GM18858 (cell line): ENCODE measurements at regions not wholly inside any gene's neighbourhood (a gene's known extent, or its start where the extent isn't known, plus 50 kb on each side); places are given as distances from the start of the nearest gene placed in this dataset.

Source experiments
- ATAC-seq: cut with Tn5 transposase; IDR thresholded peaks from one replicate; pipeline ENCODE4 v1.9.1; 2021; ENCODE audit not compliant: unreplicated experiment

DNA sequence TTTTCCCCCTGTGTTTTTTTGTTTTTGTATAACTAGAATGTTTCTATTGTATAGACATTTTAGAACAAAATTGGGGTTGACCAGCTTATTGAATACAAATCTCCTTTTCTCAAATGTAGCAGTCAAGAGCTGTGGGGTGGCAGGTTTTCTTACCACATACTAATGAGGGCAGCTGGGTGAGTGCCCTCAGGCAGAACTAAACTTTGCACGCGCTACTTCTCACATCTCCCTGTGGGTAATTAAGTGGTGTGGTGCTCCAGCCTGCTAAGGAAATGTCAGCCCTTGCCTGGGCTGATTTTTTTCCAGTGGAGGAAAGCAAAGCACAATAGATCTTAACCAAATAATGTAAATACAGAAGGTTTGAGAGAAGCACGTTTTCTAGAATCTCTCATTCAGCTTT lies 717.6 kb upstream of the TENM3 start:
- no peak for ATAC-seq

DNA sequence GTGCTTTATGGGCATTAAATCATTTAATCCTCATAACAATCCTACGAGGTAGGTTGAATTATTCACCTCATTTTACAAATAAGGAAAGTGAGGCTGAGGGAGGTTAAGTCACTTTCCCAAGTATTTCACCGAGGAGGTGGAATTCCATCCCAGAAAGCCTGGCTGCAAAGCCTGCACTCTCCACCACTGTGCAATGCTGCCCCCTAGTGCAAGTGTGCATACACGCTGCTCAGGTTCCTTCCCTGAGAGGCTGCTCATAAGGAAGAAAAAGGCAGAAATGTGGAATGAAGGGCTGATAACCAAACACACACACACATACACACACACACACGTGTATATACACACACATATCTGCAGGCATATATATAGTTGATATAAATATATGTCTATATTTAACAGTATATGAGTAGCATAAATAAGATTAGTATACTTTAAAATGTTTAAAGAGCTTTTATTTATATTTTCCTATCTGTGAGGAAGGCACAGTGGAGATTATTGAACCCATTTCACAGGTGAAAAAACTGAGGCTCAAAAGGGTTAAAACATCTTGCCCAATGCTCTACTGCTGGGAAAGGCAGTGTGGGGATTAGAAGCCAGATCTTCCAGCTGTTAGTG lies 714.5 kb upstream of the TENM3 start:
- ATAC-seq: peak; percentile 72

DNA sequence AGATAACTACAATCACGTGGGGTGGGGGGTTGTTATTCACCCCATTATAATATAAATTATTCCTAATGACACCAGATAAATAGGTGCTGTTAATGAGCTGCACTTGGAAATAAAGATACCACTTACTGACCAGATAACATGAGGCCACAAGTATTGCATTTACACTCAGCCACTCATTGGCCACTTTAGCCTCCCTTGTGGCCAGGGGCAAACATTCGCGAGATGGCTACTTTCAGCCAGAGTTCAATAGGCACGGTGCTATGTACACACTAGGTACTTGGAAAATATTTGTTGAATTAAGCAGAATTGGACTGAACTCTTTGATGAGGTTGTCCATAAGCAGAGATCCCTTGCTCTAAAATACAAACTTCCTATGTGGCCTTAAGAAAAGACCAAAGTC lies 713.7 kb upstream of the TENM3 start:
- ATAC-seq: no peak

DNA sequence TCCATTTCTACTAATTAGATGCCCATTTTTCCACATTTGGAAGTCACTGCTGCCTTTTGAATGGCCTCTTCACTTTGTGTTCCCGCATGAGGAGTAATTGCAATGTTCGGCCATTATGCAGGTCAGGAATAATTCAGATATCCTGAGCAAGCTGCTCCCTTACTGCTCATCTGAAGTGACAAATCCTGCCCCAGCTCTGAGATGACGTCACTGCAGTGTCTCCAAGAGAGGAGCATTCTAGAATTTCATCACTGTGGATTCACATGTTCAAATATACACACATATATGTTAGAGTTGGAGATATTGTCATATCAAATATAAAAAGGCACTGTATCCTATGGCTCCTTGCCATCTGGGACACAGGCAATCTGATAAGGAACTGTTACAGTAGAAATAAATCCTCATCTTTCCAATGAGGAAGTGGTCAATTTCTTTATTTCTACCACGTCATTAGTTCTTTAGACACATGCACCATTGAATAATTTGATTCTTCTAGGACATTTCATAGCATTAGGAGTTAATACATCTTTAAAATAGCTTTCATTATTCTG lies 706.9 kb upstream of the TENM3 start:
- ATAC-seq: no peak

DNA sequence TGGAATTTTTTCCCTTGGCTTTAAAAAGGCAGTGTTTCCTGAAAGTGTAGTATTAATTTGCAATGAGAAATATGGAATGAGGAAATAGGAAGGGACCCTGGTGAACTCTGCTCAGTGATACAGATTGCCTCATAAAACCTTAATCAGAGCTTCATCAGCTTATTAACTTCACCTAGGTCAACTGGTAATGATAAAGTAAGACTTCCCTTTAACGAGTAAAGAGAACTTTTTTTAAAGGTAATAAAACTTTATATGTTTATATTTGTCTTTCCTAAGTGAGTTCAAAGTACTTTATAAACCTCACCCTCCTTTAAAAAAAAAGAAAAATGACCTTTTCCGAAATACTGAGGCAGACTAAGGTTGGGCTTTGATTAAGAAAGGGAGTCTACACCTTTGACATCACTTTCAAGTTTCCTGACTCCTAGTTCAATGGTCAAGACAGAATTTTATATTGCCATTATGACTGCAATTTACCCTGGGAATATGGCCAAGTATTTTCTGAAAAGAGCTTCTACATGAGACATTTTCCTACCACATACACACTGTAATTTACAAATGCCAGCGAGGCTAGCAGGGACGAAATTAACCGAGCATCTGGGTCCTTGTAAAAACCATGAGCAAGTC lies 706.3 kb upstream of the TENM3 start:
- no peak for ATAC-seq

DNA sequence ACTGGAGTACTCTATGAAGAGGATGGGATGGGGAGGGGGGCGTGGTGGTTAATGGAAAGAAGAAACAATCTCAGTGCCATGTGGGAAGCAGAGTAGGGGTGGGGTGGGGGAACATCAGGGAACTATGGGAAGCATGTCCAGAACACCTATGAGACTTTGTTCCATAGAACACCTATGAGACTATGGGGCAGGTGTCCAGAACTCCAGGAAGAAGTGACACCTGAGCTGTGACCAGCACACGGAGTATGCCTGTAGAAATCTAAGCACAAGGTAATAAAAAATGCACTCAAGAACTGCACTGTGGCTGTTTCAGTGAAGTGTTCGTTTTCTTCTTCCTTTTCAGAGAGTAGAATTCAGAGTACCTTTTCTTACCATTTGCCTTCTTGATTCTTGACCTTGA lies 704.8 kb upstream of the TENM3 start:
- ATAC-seq: no peak

DNA sequence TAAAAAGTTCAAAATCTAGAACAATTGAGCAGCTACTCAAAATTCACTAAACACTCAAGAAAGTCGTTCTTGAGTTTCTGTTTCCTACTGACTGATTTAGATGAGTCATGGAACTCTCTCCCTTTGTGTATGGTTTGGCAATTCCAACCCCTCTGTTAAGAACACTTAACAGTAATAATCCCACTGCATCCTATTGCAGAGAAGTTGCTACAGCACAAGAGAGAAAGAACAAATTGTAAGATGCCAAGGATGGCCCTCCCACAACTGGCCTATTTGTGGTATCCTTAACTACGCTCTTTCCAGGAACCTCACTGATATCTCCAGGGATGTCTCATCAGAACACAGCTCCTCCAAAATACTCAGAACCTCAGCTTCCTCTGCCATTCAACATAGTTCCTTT lies 701.8 kb upstream of the TENM3 start:
- no peak for ATAC-seq

DNA sequence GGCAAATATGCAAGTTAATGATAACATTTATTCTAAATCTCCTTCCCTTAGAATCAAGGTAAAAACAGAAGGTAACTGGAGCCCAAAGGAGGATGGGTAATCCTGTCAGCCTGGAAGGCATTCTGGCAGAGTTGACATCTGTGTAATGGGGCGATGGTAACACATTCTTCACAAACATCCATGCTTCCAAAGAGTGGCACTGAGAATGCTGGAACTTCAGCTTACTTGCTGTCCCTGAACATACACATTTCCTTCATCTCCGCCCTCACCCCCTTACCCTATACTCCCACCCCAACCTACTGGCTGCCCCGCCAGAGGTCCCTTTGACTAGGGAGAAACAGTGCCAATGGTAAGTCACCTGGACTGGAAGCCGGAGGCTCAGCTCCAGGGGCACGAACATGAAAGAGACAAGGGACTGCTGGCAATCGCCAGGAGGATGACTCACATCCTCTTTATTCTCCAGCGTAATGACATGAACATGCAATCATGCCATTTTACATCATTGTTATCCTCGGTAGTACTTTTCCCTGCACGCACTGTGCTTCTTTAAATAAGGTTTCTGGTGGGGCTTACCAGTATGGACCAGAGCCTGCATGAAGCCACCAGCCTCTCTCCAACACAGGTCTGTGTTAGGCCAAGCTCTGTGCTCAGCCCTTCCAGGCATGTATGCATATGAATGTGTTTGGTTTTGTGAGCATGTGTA lies 694.2 kb upstream of the TENM3 start:
- no peak for ATAC-seq

DNA sequence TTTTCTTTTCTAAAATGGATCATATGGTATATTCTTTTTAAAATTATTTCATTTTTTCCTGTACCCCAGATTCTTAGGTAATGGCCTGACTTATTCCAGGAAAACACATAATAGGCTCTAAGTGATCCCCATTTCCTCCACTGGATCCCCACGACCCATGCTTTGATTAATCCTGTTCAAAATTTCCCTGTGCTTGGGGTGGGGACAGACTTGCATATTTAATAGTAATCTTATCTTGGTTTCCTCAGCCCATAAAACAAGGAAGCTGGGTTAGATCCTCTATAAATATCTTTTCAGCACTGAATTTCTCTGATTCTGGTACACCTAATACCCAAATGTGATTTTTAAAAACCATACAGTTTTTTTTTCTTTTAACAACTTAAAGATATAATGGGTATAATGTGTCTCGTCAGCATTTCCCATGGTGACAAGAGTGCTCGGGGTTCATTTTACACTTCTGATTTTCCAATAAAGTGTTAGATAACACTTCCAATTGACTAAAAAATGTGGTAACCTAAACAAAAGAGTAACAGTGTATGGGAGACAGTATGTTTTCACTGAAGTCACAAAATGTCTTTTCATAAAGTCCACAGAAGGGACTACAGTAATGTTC lies 693.5 kb upstream of the TENM3 start:
- no peak for ATAC-seq

DNA sequence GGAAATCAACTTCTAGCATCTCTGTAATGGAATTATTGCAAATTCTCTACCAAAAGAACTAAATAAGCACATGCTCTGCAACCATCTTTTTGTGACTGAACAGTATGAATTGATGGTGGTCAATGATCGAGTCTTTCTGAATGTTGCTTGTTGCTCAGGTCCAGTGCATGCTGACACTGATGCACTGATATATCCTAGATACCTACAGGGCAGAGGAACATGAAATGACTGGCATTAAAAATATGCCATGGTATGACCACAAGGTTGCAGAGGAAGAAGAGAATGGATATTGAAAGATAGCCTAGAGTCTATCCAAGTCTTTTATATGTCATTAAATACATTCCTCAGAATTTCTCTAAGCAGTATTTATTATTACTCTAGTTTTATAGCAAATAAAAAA lies 692.8 kb upstream of the TENM3 start:
- ATAC-seq: no peak

DNA sequence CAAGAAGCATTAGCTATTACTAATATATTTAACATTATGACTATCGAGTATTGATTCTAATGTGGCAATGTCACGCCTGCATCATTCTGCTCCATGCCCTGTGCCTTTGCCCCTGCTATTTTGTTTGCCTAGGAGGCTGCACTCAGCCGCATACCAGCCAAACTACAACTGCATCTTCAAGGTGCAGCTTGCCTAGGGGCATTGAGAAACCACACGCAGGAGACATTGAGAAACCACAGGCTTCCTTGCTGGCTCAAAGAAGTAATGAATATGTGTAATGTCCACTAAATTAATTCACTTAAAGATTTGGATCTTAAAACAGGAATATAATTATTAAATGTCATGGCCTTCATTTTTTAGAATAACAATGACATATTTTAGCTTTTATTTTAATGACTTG lies 683.6 kb upstream of the TENM3 start:
- no peak for ATAC-seq

DNA sequence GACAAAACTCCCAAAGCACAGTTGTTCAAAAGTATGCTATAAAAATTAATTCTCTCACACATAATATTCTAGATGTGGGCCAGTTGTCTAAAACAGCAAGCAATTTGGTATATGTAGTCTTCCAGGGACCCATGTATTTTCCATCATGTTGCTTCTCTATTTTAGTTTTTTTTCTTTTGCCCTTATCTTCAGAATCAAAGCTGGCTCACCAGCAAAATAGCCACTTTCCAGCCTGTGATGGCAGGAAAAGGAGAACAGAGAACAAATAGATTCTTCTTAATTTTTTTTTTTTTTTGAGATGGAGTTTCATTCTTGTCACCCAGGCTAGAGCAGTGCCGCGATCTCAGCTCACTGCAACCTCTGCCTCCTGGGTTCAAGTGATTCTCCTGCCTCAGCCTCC lies 680.8 kb upstream of the TENM3 start:
- no peak for ATAC-seq

DNA sequence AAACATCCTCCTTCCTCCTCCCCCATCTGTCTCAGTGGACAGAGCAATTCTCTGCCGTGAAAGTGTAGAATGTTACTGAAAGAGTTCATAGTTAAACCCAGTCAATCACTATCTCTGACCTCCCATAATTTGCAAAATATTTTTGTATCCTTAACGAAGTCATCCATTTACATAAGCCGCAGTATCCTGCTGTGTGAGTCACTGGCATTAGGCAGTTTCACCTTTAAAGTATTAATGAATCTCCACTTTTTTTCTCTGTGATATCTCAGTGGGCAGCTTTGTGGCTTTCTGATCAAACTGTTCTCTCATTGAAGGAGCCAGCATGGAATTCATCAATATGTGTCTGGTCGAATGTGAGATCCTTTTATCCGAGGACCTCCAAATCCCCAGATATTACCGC lies 678.6 kb upstream of the TENM3 start:
- no peak for ATAC-seq

DNA sequence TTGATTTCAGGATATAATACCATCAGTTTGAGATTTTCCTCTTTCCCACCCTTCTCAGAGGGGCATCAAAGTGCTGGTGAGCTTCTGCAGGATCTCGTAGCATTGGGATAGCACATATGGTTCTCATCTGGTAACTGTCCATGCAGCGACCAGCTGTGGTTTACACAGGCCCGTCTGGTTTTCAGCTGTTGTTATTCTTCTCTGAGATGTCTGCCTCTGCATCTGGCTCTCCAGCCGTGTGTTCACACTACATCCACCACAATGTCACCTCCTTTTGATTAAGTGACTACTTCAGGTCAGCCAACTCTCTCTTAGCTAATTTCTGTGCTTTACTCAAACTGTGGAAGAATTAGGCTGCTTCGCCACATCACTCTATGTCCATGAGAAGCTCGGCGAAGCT lies 676.7 kb upstream of the TENM3 start:
- no peak for ATAC-seq

DNA sequence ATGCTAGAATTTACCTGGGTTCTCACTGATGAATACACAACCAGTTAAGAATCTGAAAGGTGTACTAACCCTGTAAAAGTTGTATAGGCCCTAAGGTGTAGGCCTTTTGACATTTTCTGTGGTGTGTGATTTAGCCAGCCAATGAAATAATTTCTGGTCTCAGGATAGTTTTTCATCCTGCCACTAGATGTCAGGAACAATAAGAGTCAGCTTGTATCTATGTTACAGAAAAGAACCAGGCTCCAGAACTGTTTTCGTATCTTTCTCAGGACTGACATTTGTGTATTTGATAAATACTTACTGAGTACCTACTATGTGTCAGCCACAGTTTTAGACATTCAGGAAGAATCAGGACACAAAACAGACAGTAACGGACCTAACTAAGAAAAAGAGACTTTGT lies 673.6 kb upstream of the TENM3 start:
- ATAC-seq: peak; percentile 87

DNA sequence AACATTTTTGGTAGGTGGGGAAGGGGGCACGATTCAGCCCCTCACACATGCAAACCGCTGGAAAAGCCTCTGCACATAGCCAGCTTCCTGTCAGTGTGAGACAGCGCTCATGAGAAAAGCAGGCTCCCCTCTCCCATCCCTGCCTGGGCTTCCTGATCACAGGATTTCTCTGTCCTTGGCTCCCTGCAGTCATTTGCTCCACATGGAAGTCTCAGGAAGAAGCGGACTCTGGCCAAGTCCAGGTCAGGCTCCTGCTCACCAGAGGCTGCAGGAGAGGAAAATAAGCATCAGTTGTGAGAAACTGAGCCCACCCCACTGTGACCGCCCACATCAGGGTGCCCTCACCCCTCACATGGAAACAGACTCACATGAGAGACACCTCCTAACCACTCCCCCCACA lies 664.3 kb upstream of the TENM3 start:
- ATAC-seq: no peak

DNA sequence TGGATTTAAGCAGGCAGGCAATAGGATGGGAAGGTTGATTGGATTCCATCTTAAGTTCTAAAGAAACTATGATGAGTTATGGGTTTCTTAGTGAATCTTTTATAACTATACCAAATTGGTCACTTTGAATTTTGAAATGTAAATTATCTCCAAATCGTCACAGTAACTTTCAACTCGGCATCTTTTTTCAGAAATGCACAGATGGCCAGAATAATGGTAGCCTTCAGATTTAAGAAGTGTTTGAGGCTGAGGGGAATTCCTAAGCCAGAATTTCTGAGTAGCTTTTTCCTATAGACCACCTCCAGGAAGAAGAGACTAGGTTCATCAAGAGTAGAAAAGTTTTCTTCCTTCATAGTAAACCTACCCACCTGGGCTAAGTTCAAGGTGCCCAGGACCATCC lies 663.7 kb upstream of the TENM3 start:
- no peak for ATAC-seq

DNA sequence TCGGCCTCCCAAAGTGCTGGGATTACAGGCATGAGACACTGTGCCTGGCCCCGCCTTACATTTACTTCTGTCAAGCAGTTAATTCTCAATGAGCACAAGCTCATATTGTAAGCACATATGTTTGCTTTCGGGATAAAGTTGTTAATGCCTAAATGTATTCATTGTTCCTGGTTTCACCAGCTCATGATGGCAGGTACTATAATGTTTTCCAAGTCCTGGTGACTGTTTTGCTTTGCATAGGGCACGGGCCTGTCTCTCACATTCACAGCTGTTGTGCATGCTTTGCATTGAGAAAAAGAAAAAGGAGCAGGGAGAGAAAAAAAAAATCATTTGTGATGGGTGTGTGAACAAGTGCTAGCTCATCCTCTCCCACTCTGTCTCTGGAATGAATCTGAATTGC lies 661.2 kb upstream of the TENM3 start:
- ATAC-seq: no peak

DNA sequence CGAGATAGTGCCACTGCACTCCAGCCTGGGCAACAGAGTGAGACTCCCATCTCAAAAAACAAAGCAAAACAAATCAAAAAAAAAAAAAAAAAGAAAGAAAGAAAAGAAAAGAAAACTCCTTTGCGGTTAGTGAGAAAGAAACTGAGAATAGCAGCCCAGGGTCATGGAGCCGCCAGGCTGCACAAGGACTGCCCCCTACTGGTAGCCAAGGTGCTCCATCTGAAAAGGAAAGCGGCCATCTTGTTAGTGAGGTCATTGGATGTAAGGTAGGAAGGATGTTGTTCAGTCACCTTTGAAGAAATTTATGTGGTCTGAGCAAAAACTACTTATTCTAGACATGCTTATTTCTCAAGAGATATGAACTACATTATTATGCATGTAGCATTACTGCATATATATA lies 660.6 kb upstream of the TENM3 start:
- no peak for ATAC-seq

DNA sequence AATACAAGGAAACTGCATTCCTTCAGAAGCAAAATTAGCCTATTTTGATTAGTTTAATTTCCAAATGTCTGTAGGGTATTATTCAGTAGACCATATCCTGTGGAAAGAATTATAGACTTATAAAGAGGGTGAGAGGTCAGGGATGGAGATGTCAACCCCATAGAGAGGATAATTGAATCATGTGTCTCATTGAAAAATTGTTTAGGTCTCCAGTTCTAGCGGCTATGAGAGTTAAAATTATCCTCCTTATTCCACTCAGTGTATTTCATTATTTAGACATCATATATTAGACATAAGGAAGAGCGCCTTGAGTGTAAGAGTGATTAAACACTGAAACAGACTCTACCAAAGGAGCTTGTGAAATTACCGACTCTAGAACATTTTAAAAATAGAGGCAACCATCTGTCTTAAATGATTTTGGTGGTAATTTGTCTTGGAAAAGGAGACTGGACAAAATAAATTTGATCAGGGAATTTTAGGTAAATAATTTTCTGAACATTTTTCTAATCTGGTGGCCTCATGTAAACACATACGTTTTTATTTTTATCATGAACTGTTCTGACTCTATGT lies 654.4 kb upstream of the TENM3 start:
- ATAC-seq: no peak

DNA sequence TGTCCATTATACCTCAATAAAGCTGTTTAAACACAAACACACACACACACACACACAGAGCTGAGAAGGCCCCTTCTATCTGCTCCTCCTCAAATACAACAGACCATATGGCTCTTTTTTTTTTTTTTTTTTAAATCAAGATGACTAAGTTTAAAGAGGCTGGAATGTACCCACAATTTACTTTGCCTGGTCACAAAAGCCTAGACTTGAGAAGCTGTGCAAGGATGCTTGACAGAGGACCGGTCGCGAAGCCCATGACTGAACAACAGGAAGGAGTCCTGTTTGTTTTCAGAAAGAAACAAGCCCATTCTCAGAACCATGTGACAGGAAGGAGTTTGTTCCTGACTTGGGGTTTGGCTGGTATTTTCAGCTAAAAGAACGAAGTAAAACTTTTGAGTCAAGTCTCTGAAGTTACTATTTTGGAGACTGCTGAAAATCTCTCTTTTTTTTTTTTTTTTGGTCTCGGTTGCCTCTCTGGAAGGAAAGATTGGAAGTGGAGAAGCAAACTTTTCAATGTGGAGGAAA lies 650.9 kb upstream of the TENM3 start:
- ATAC-seq: no peak
